ENCODE measurements at regions not wholly inside any gene's neighbourhood (a gene's known extent, or its start where the extent isn't known, plus 50 kb on each side); places are given as distances from the start of the nearest gene placed in this dataset.

DNA sequence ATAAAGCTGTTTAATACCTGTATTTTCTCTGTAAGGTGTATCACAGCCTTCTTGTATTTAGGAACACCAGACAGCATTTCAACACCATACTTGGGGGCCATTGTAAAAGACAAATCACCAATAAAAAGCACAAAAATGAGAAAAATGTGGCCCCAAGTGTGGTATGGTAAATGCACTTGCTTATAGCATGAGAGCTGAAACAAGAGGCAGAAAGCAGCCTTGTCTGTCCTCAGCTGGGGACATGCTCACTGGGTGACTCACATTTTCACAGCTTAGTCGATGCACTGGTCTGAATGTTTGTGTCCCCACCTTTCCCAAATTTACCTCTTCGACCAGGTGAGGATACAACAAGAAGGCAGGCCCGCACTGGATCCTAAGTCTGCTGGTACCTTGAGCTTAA, 639.7 kb upstream of the AGA start:
- TF ChIP-seq ZFX (IDR thresholded peaks at IDR 0.05) (no peak), YY1 (IDR thresholded peaks at IDR 0.05; ENCODE audit: extremely low read depth, insufficient replicate concordance, low read depth, low read length) (no peak), TCF7L2 (IDR thresholded peaks at IDR 0.05; ENCODE audit: borderline replicate concordance, extremely low read depth, insufficient read depth, insufficient read length) (no peak), POLR2A (IDR thresholded peaks at IDR 0.05; ENCODE audit: borderline replicate concordance, extremely low read depth, insufficient read depth, insufficient read length) (no peak), SRF (IDR thresholded peaks at IDR 0.05; ENCODE audit: low read depth) (no peak)

Measured in HCT116 (cell line).